Stimulated activated memory B cell treated with anti-CD40 and anti-IgM and Interleukin-4, amounts not matched to agents 10 μg/mL and 1 μg/mL and 100 μg/mL, for 72 hours (primary cell): ENCODE measurements at regions not wholly inside any gene's neighbourhood (a gene's known extent, or its start where the extent isn't known, plus 50 kb on each side); places are given as distances from the start of the nearest gene placed in this dataset.

ENCODE experiments used
- ATAC-seq: fragments of 150-1000 bp; cut with Tn5 transposase; 2 replicates; pipeline ENCODE4 v1.10.0; 2021
- H3K27ac Mint-ChIP-seq: one replicate; pipeline ENCODE4 v1.8.0; 2022; ENCODE audit warnings: mild to moderate bottlenecking, mixed read lengths
- H3K27me3 Mint-ChIP-seq: one replicate; pipeline ENCODE4 v1.8.0; 2022; ENCODE audit warnings: mixed read lengths
- H3K36me3 Mint-ChIP-seq: one replicate; pipeline ENCODE4 v1.8.0; 2022; ENCODE audit warnings: mixed read lengths
- H3K4me1 Mint-ChIP-seq: one replicate; pipeline ENCODE4 v1.8.0; 2022; ENCODE audit warnings: mixed read lengths
- H3K4me3 Mint-ChIP-seq: one replicate; pipeline ENCODE4 v1.8.0; 2022; ENCODE audit warnings: mild to moderate bottlenecking, moderate library complexity, mixed read lengths
- H3K9me3 Mint-ChIP-seq: one replicate; pipeline ENCODE4 v1.8.0; 2022; ENCODE audit warnings: mixed read lengths

- Mint-ChIP-seq H3K27me3 (no peaks in the 10 kb centered on the region), H3K9me3 (peaks cover 5% of the 10 kb centered on the region), H3K27ac (no peak overlapping the region), H3K36me3 (no peaks in the 10 kb centered on the region), H3K4me3 (no peak overlapping the region), H3K4me1 (no peaks in the 10 kb centered on the region)
- no peak for ATAC-seq
These were observed 250.7 kb downstream of the TBC1D4 start for GRCh38 chr13:75231235-75231634.

GRCh38 chr13:75226733-75227435 lies 255.1 kb downstream of the TBC1D4 start:
- Mint-ChIP-seq H3K27ac (no peak overlapping the region), H3K36me3 (no peaks in the 10 kb centered on the region), H3K9me3 (peaks cover 2% of the 10 kb centered on the region), H3K4me1 (no peaks in the 10 kb centered on the region), H3K27me3 (peaks cover 18% of the 10 kb centered on the region), H3K4me3 (no peak overlapping the region)
- ATAC-seq: no peak

- no peak overlapping the region for H3K4me3 Mint-ChIP-seq
- ATAC-seq: no peak
- H3K4me1 Mint-ChIP-seq: no peaks in the 10 kb centered on the region
- H3K27me3 Mint-ChIP-seq: peaks cover 18% of the 10 kb centered on the region
- H3K27ac Mint-ChIP-seq: no peak overlapping the region
- H3K36me3 Mint-ChIP-seq: no peaks in the 10 kb centered on the region
- H3K9me3 Mint-ChIP-seq: no peaks in the 10 kb centered on the region
These were observed 255.9 kb downstream of the TBC1D4 start for GRCh38 chr13:75226092-75226491.

DNA sequence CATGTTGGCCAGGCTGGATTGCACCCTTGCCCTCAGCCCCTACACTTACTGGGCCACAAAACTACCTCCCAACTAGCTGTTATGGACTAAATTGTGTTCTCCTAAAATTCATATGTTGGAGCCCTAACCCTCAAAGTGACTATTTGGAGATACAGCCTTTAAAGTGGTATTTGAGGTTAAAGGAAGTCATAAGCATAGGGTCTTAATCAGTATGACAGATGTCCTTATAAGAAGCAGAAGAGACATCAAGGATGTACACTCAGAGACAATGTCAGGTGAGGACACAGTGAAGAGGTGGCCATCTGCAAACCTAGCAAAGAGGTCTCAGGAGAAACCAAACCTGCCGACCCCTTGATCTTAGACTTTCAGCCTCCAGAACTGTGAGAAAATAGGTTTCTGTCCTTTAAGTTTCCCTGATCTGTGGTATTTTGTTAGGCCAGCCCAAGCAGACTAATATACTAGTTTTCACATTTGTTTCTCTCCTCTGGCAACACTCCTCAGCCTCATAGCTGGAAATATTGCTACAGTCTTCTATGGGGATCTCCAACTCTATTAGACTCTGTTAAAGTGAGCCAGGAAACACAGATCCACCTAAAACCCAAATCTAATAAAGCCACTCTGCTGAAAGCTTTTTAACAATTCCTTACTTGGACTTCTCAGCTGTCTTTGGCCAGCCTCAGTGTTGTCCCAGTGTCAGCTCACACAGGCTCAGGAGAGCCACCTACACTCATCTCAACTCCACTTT lies 256.5 kb downstream of the TBC1D4 start:
- no peaks in the 10 kb centered on the region for H3K4me1 Mint-ChIP-seq
- no peaks in the 10 kb centered on the region for H3K36me3 Mint-ChIP-seq
- no peak overlapping the region for H3K4me3 Mint-ChIP-seq
- no peak overlapping the region for H3K27ac Mint-ChIP-seq
- peaks cover 18% of the 10 kb centered on the region for H3K27me3 Mint-ChIP-seq
- no peak for ATAC-seq
- no peaks in the 10 kb centered on the region for H3K9me3 Mint-ChIP-seq

- no peak for ATAC-seq
- Mint-ChIP-seq H3K27ac (no peak overlapping the region), H3K4me3 (no peak overlapping the region), H3K36me3 (no peaks in the 10 kb centered on the region), H3K4me1 (peaks cover 7% of the 10 kb centered on the region), H3K27me3 (peaks cover 29% of the 10 kb centered on the region), H3K9me3 (no peaks in the 10 kb centered on the region)
These were observed 257.8 kb downstream of the TBC1D4 start for GRCh38 chr13:75224053-75224742.

DNA sequence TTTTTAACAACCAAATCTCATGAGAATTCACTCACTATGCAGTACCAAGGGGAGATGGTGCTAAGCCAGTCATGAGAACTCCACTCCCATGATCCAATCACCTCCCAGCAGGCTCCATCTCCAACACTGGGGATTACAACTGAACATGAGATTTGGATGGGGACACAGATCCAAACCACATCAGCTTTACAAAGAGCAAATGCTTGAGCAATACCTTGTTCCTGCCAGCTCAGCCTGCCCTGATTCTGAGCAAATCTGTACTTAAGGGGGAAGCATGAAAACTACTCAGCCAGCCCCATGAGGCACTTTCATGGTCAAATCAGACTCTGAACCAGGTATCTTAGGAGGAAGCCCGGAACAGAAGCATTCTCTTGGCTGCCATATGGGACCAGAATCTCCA lies 259.9 kb downstream of the TBC1D4 start:
- Mint-ChIP-seq H3K27ac (no peak overlapping the region), H3K4me1 (peaks cover 7% of the 10 kb centered on the region), H3K9me3 (no peaks in the 10 kb centered on the region), H3K27me3 (peaks cover 43% of the 10 kb centered on the region), H3K4me3 (no peak overlapping the region), H3K36me3 (no peaks in the 10 kb centered on the region)
- ATAC-seq: no peak

GRCh38 chr13:75220861-75221260 lies 261.1 kb downstream of the TBC1D4 start:
- no peaks in the 10 kb centered on the region for H3K9me3 Mint-ChIP-seq
- no peak overlapping the region for H3K4me3 Mint-ChIP-seq
- peaks cover 43% of the 10 kb centered on the region for H3K27me3 Mint-ChIP-seq
- H3K27ac Mint-ChIP-seq: no peak overlapping the region
- ATAC-seq: no peak
- H3K36me3 Mint-ChIP-seq: no peaks in the 10 kb centered on the region
- H3K4me1 Mint-ChIP-seq: peaks cover 7% of the 10 kb centered on the region

- H3K9me3 Mint-ChIP-seq: no peaks in the 10 kb centered on the region
- H3K27me3 Mint-ChIP-seq: peaks cover 42% of the 10 kb centered on the region
- H3K36me3 Mint-ChIP-seq: no peaks in the 10 kb centered on the region
- ATAC-seq: no peak
- peaks cover 7% of the 10 kb centered on the region for H3K4me1 Mint-ChIP-seq
- H3K27ac Mint-ChIP-seq: no peak overlapping the region
- no peak overlapping the region for H3K4me3 Mint-ChIP-seq
These were observed 261.8 kb downstream of the TBC1D4 start for GRCh38 chr13:75220238-75220542.

GRCh38 chr13:75219479-75220237 lies 262.3 kb downstream of the TBC1D4 start:
- Mint-ChIP-seq H3K27me3 (peaks cover 36% of the 10 kb centered on the region), H3K4me3 (peak overlapping the region; percentile 5), H3K27ac (no peak overlapping the region), H3K9me3 (no peaks in the 10 kb centered on the region), H3K36me3 (no peaks in the 10 kb centered on the region), H3K4me1 (peaks cover 7% of the 10 kb centered on the region)
- peak; percentile 88 for ATAC-seq

DNA sequence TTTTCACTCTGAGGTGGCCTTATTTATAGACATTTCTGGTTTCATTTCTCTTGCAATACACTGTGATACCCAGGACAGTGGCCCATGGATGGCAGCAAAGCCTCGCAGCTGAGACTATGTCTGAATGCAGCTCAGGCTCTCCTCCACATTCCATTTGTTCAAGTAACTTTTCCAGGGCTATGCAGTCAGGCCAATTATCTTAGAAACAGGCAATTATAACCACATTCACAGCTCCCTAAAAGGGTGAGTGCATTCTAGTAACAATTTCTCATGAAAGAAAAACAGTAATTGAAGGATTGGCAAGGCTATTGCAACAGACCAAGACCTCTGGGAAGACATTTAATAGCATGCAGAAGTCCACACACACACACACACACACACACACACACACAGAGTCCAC lies 264.0 kb downstream of the TBC1D4 start:
- H3K27ac Mint-ChIP-seq: no peak overlapping the region
- H3K4me1 Mint-ChIP-seq: peaks cover 7% of the 10 kb centered on the region
- H3K36me3 Mint-ChIP-seq: no peaks in the 10 kb centered on the region
- no peak overlapping the region for H3K4me3 Mint-ChIP-seq
- no peak for ATAC-seq
- H3K9me3 Mint-ChIP-seq: no peaks in the 10 kb centered on the region
- peaks cover 25% of the 10 kb centered on the region for H3K27me3 Mint-ChIP-seq

DNA sequence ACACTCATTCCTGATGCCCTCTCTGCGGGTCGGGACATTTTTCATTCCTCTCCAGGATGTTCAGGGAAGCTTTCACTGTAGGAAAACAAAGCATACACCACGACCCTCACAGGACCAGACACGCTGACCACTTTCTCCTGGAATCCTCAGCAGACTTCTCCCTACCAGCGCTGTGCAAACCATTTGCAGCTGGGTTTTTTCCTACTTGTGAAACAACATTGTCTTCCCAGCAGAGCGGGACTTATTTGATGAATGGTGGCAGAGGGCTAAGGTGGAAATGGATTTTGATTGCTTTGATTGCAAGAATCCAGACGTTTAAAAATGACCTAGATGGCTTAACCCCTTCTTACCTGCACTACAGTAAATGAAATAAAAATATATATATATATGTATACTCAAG lies 265.9 kb downstream of the TBC1D4 start:
- Mint-ChIP-seq H3K9me3 (no peaks in the 10 kb centered on the region), H3K27me3 (peaks cover 25% of the 10 kb centered on the region), H3K4me3 (no peak overlapping the region), H3K27ac (no peak overlapping the region), H3K4me1 (peaks cover 7% of the 10 kb centered on the region), H3K36me3 (no peaks in the 10 kb centered on the region)
- no peak for ATAC-seq

DNA sequence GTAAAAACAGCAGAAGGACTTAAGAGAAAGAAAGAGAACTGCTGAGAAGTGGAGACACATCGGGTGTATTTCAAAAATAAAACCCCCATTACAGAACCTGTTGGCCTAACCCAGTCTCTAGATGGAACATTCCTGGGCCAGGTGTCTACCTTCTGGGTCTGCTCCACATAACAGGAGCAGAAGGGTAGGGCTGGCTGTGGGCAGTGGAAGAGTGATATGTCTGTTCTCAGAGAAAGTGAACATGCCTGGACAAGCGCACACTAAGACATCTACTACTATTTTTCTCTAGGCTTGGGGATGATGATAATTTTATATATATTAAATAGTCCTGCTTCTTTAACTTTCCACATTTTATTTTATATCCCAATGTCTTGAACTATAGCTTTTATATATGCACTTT lies 267.1 kb downstream of the TBC1D4 start:
- Mint-ChIP-seq H3K27ac (no peak overlapping the region), H3K36me3 (no peaks in the 10 kb centered on the region), H3K4me1 (peaks cover 5% of the 10 kb centered on the region), H3K9me3 (no peaks in the 10 kb centered on the region), H3K27me3 (peaks cover 21% of the 10 kb centered on the region), H3K4me3 (no peak overlapping the region)
- ATAC-seq: no peak

DNA sequence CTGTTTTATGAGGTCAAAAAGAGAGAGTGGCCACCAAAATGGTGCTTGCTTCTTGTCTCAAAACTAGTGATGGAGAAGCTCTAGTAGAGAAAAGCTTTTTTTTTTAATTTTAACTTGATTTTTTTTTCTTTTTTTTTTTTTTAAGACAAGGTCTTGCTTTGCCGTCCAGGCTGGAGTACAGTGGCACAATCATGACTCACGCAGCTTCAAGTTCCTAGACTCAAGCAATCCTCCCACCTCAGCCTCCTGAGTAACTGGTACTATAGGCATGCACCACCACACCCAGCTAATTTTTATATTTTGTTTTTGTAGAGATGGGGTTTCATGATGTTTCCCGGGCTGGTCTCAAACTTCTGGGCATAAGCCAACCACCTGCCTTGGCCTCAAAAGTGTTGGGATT lies 279.0 kb downstream of the TBC1D4 start:
- no peak overlapping the region for H3K4me3 Mint-ChIP-seq
- no peak overlapping the region for H3K27ac Mint-ChIP-seq
- H3K9me3 Mint-ChIP-seq: peaks cover 5% of the 10 kb centered on the region
- peaks cover 17% of the 10 kb centered on the region for H3K27me3 Mint-ChIP-seq
- no peaks in the 10 kb centered on the region for H3K4me1 Mint-ChIP-seq
- ATAC-seq: no peak
- no peaks in the 10 kb centered on the region for H3K36me3 Mint-ChIP-seq

- Mint-ChIP-seq H3K36me3 (no peaks in the 10 kb centered on the region), H3K4me1 (no peaks in the 10 kb centered on the region), H3K4me3 (no peak overlapping the region), H3K9me3 (no peaks in the 10 kb centered on the region), H3K27ac (no peak overlapping the region), H3K27me3 (peaks cover 26% of the 10 kb centered on the region)
- no peak for ATAC-seq
These were observed 284.2 kb downstream of the TBC1D4 start for GRCh38 chr13:75197803-75198202.

GRCh38 chr13:75196147-75196837 lies 285.7 kb downstream of the TBC1D4 start:
- ATAC-seq: no peak
- H3K27ac Mint-ChIP-seq: no peak overlapping the region
- no peaks in the 10 kb centered on the region for H3K36me3 Mint-ChIP-seq
- H3K9me3 Mint-ChIP-seq: no peaks in the 10 kb centered on the region
- H3K27me3 Mint-ChIP-seq: peaks cover 26% of the 10 kb centered on the region
- H3K4me1 Mint-ChIP-seq: no peaks in the 10 kb centered on the region
- no peak overlapping the region for H3K4me3 Mint-ChIP-seq
